ENCODE measurements at regions not wholly inside any gene's neighbourhood (a gene's known extent, or its start where the extent isn't known, plus 50 kb on each side); places are given as distances from the start of the nearest gene placed in this dataset.

- TF ChIP-seq CTCF (conservative IDR thresholded peaks at IDR 0.05 in 1 of 2, IDR thresholded peaks at IDR 0.05 in 1 of 2; ENCODE audit: low read depth in 1 of 2, low read length in 2 of 2) (no peak), EZH2 (IDR thresholded peaks at IDR 0.05; ENCODE audit: low read length, missing control alignments) (no peak)
Observed at GRCh38 chr2:62407401-62407800, 98.6 kb downstream of the TMEM17 start.

All from fibroblast of lung (primary cell).